ENCODE measurements at regions not wholly inside any gene's neighbourhood (a gene's known extent, or its start where the extent isn't known, plus 50 kb on each side); places are given as distances from the start of the nearest gene placed in this dataset.
"Not testable (repeated sequence)": the region's sequence is repeated elsewhere in the genome, so short reads cannot be mapped to it uniquely, and the experiment has no call there.

DNA sequence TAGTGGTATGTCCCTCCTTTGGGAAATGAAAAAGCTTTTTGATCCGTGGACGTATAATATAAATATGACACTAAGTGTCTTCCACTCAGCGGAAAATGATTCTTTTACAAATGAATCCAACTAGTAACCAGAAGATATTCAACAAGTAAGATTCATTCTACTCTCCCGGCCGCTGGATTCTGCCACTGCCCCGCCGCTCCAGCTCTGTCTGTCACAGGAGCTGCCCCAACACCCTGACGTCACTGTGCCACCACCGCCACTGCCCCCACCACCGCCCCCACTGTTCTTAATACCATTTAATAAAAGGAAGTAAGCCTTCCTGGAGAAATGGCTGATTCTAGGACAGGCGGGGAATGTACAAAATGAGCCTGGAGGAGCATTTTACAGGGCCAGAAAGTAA, 180.8 kb upstream of the PLGLB2 start:
- not testable (repeated sequence) for TF ChIP-seq OSR2 (tag by site-specific recombination; IDR thresholded peaks at IDR 0.05); SP2 (tag by site-specific recombination; IDR thresholded peaks at IDR 0.05); ZNF423 (tag by site-specific recombination; IDR thresholded peaks at IDR 0.05); SALL2 (tag by site-specific recombination; IDR thresholded peaks at IDR 0.05; ENCODE audit: borderline replicate concordance)
- TF ChIP-seq, protein P1, sequence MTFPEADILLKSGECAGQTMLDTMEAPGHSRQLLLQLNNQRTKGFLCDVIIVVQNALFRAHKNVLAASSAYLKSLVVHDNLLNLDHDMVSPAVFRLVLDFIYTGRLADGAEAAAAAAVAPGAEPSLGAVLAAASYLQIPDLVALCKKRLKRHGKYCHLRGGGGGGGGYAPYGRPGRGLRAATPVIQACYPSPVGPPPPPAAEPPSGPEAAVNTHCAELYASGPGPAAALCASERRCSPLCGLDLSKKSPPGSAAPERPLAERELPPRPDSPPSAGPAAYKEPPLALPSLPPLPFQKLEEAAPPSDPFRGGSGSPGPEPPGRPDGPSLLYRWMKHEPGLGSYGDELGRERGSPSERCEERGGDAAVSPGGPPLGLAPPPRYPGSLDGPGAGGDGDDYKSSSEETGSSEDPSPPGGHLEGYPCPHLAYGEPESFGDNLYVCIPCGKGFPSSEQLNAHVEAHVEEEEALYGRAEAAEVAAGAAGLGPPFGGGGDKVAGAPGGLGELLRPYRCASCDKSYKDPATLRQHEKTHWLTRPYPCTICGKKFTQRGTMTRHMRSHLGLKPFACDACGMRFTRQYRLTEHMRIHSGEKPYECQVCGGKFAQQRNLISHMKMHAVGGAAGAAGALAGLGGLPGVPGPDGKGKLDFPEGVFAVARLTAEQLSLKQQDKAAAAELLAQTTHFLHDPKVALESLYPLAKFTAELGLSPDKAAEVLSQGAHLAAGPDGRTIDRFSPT (tag by site-specific recombination; IDR thresholded peaks at IDR 0.05) = not testable (repeated sequence)
- TF ChIP-seq, protein P2, sequence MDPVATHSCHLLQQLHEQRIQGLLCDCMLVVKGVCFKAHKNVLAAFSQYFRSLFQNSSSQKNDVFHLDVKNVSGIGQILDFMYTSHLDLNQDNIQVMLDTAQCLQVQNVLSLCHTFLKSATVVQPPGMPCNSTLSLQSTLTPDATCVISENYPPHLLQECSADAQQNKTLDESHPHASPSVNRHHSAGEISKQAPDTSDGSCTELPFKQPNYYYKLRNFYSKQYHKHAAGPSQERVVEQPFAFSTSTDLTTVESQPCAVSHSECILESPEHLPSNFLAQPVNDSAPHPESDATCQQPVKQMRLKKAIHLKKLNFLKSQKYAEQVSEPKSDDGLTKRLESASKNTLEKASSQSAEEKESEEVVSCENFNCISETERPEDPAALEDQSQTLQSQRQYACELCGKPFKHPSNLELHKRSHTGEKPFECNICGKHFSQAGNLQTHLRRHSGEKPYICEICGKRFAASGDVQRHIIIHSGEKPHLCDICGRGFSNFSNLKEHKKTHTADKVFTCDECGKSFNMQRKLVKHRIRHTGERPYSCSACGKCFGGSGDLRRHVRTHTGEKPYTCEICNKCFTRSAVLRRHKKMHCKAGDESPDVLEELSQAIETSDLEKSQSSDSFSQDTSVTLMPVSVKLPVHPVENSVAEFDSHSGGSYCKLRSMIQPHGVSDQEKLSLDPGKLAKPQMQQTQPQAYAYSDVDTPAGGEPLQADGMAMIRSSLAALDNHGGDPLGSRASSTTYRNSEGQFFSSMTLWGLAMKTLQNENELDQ (tag by site-specific recombination; IDR thresholded peaks at IDR 0.05; ENCODE audit: low read depth) = not testable (repeated sequence)
- TF ChIP-seq, protein P3, sequence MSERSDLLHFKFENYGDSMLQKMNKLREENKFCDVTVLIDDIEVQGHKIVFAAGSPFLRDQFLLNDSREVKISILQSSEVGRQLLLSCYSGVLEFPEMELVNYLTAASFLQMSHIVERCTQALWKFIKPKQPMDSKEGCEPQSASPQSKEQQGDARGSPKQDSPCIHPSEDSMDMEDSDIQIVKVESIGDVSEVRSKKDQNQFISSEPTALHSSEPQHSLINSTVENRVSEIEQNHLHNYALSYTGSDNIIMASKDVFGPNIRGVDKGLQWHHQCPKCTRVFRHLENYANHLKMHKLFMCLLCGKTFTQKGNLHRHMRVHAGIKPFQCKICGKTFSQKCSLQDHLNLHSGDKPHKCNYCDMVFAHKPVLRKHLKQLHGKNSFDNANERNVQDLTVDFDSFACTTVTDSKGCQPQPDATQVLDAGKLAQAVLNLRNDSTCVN (tag by site-specific recombination; optimal IDR thresholded peaks at IDR 0.05) = not testable (repeated sequence)
- TF ChIP-seq, protein P4, sequence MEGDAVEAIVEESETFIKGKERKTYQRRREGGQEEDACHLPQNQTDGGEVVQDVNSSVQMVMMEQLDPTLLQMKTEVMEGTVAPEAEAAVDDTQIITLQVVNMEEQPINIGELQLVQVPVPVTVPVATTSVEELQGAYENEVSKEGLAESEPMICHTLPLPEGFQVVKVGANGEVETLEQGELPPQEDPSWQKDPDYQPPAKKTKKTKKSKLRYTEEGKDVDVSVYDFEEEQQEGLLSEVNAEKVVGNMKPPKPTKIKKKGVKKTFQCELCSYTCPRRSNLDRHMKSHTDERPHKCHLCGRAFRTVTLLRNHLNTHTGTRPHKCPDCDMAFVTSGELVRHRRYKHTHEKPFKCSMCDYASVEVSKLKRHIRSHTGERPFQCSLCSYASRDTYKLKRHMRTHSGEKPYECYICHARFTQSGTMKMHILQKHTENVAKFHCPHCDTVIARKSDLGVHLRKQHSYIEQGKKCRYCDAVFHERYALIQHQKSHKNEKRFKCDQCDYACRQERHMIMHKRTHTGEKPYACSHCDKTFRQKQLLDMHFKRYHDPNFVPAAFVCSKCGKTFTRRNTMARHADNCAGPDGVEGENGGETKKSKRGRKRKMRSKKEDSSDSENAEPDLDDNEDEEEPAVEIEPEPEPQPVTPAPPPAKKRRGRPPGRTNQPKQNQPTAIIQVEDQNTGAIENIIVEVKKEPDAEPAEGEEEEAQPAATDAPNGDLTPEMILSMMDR (tag by site-specific recombination; IDR thresholded peaks at IDR 0.05) = not testable (repeated sequence)
